Astrocyte (in vitro differentiated cells and primary cell): ENCODE measurements at regions not wholly inside any gene's neighbourhood (a gene's known extent, or its start where the extent isn't known, plus 50 kb on each side); places are given as distances from the start of the nearest gene placed in this dataset.
A peak's percentile ranks its signal among the peaks of the same experiment; 100 is the strongest.
"Not testable (repeated sequence)": the region's sequence is repeated elsewhere in the genome, so short reads cannot be mapped to it uniquely, and the experiment has no call there.

Experiments used
- DNase-seq: peaks from one replicate; pipeline ENCODE4 v3.0.0-alpha.2; 2010; ENCODE audit warnings: low read depth
- FAIRE-seq: peaks from 2 replicates; lab custom pipeline; 2011; peaks lifted over from hg19 to GRCh38; lab: Jason Lieb, UNC
- H2AFZ ChIP-seq: 2 replicates; pipeline ENCODE4 v1.6.0; 2012; ENCODE audit warnings: low read depth, low read length, inconsistent platforms
- H3K27ac ChIP-seq: 2 replicates; pipeline ENCODE4 v1.5.1; 2011; ENCODE audit warnings: low read depth, low read length, inconsistent platforms
- H3K27me3 ChIP-seq: 2 replicates; pipeline ENCODE4 v1.6.0; 2011; ENCODE audit warnings: low read length, inconsistent platforms; ENCODE audit not compliant: insufficient read depth
- H3K36me3 ChIP-seq: 2 replicates; pipeline ENCODE4 v1.5.1; 2011; ENCODE audit warnings: low read length, inconsistent platforms; ENCODE audit not compliant: insufficient read depth
- H3K4me1 ChIP-seq: 2 replicates; pipeline ENCODE4 v1.5.1; 2011; ENCODE audit warnings: low read length, inconsistent platforms; ENCODE audit not compliant: insufficient read depth
- H3K4me2 ChIP-seq: 2 replicates; pipeline ENCODE4 v1.6.0; 2012; ENCODE audit warnings: low read length, inconsistent platforms
- H3K4me3 ChIP-seq: 2 replicates; pipeline ENCODE4 v1.5.1; 2011; ENCODE audit warnings: low read depth, mild to moderate bottlenecking, low read length, inconsistent platforms; ENCODE audit not compliant: insufficient read depth
- H3K79me2 ChIP-seq: 2 replicates; pipeline ENCODE4 v1.6.0; 2012; ENCODE audit warnings: mild to moderate bottlenecking, low read length, inconsistent platforms; ENCODE audit not compliant: insufficient read depth
- H3K9ac ChIP-seq: 2 replicates; pipeline ENCODE4 v1.6.0; 2012; ENCODE audit warnings: mild to moderate bottlenecking, low read length, inconsistent platforms
- H3K9me3 ChIP-seq: 2 replicates; pipeline ENCODE4 v1.5.1; 2012; ENCODE audit warnings: low read depth, mild to moderate bottlenecking, low read length, inconsistent platforms; ENCODE audit not compliant: insufficient read depth
- H4K20me1 ChIP-seq: 2 replicates; pipeline ENCODE4 v1.6.0; 2012; ENCODE audit warnings: low read length, inconsistent platforms; ENCODE audit not compliant: insufficient read depth
- H3K27ac Mint-ChIP-seq: one replicate; pipeline ENCODE4 v1.8.0; 2021; ENCODE audit warnings: mild to moderate bottlenecking, mixed read lengths; ENCODE audit not compliant: unreplicated experiment
- H3K27me3 Mint-ChIP-seq: one replicate; pipeline ENCODE4 v1.8.0; 2021; ENCODE audit warnings: low read depth, mixed read lengths; ENCODE audit not compliant: unreplicated experiment
- H3K36me3 Mint-ChIP-seq: one replicate; pipeline ENCODE4 v1.8.0; 2021; ENCODE audit warnings: low read depth, mixed read lengths; ENCODE audit not compliant: unreplicated experiment
- H3K4me1 Mint-ChIP-seq: one replicate; pipeline ENCODE4 v1.8.0; 2021; ENCODE audit warnings: low read depth, mixed read lengths; ENCODE audit not compliant: unreplicated experiment
- H3K4me3 Mint-ChIP-seq: one replicate; pipeline ENCODE4 v1.8.0; 2021; ENCODE audit warnings: mild to moderate bottlenecking, moderate library complexity, mixed read lengths; ENCODE audit not compliant: unreplicated experiment
- H3K9me3 Mint-ChIP-seq: one replicate; pipeline ENCODE4 v1.8.0; 2021; ENCODE audit warnings: mild to moderate bottlenecking, mixed read lengths; ENCODE audit not compliant: unreplicated experiment
- EZH2 ChIP-seq: IDR thresholded peaks from 2 replicates; pipeline ENCODE4 v1.6.1; 2012; ENCODE audit warnings: mild to moderate bottlenecking, low read length, inconsistent platforms; ENCODE audit not compliant: insufficient read depth
- TF ChIP-seq, protein P1 (sequence below): IDR thresholded peaks from 2 replicates; pipeline ENCODE4 v1.5.1; 2011; ENCODE audit warnings: low read depth, mild to moderate bottlenecking, inconsistent platforms, low read length, moderate library complexity; ENCODE audit not compliant: insufficient read depth

DNA sequence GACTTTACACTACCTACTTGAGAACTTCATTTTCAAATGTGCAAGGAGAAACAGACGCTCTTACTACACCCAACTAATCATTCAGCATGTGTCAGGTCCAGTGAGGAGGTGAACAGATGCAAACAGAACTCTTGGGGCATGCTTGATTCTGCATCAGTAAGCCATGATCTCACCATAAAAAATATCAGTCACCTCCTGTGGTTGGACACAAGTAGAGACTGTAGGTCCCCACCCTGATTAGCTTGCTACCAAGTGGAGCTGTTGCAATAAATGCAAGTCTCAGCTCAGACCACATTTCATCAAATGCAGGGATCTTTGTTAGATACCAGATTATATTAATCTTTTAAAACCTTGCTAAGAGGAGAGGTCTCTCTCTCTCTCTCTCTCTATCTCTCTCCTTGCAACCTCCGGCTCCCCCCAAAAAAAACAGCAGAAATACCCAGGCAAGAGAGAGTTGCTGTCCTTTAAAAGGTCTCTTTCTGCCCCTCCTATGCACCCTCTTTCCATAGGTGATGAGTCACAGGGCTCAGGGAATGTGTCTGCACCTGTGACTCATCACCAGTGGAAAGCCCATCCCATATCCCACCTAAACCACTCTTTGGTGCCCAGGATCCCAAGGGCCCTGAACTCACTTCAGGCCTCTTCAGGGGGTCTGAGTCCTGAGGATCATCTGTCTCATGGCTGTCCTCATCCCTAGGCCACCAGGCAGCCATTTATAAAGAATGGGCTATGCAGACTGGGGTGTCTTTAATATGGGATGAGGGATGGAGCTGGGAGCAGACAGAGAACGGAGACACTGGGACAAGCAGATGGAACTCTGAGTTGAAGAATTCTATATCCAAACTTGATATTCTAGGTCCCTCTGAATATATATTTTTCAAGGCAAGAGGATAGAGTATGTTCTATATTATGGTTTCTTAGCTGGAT lies 154.5 kb downstream of the QRSL1 start:
- peak; percentile 28 for DNase-seq

DNA sequence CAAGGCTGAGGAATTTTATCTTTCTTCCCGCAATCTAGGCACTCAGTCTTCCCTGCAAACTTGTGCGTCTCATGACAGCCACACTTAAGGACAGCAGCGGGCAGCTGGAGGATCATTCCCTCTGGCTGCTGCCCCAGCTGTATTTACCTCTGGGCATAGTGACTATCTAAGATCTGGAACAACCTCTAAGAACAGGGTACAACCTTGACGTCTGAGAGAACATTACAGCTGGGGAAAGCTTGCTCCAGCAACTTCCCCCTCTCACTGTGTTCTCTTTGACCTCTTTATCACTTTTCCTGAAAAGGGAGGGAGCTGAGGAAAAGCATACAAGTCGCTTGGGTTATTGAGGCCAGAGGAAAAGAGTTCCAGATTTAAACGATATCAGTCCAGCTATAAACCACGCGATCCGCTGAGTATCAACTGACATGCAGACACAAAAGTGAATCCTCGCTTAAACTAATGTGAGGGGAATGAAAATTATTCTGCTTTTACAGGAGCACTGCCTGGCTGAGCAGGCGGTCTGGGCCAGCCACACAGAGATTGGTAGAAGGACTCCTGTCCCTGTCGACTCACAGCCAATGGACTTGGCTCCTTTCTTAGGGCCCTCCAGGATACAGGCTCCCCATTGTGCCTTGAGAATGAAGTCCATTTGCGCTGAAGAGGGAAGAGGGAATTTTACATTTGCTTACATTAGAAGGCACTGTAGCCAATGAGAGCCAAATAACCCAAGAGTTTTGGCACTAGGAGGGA lies 153.3 kb downstream of the QRSL1 start:
- DNase-seq (no peak), FAIRE-seq (no peak)
- no peaks in the 10 kb centered on the region for H3K4me1 ChIP-seq
- H3K36me3 Mint-ChIP-seq: no peaks in the 10 kb centered on the region
- no peak overlapping the region for H3K9ac ChIP-seq
- H3K4me3 ChIP-seq: no peak overlapping the region
- peaks cover 12% of the 10 kb centered on the region for H3K4me1 Mint-ChIP-seq
- no peak overlapping the region for H3K4me2 ChIP-seq
- peaks cover 6% of the 10 kb centered on the region for H3K9me3 ChIP-seq
- H4K20me1 ChIP-seq: no peaks in the 10 kb centered on the region
- H3K4me3 Mint-ChIP-seq: no peak overlapping the region
- TF ChIP-seq, protein P1, sequence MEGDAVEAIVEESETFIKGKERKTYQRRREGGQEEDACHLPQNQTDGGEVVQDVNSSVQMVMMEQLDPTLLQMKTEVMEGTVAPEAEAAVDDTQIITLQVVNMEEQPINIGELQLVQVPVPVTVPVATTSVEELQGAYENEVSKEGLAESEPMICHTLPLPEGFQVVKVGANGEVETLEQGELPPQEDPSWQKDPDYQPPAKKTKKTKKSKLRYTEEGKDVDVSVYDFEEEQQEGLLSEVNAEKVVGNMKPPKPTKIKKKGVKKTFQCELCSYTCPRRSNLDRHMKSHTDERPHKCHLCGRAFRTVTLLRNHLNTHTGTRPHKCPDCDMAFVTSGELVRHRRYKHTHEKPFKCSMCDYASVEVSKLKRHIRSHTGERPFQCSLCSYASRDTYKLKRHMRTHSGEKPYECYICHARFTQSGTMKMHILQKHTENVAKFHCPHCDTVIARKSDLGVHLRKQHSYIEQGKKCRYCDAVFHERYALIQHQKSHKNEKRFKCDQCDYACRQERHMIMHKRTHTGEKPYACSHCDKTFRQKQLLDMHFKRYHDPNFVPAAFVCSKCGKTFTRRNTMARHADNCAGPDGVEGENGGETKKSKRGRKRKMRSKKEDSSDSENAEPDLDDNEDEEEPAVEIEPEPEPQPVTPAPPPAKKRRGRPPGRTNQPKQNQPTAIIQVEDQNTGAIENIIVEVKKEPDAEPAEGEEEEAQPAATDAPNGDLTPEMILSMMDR: no peak
- TF ChIP-seq EZH2: no peak
- peaks cover 6% of the 10 kb centered on the region for H3K27me3 Mint-ChIP-seq
- H3K9me3 Mint-ChIP-seq: peaks cover 12% of the 10 kb centered on the region
- no peak overlapping the region for H3K27ac ChIP-seq
- H3K36me3 ChIP-seq: no peaks in the 10 kb centered on the region
- no peaks in the 10 kb centered on the region for H3K79me2 ChIP-seq
- H3K27ac Mint-ChIP-seq: no peak overlapping the region
- H3K27me3 ChIP-seq: no peaks in the 10 kb centered on the region
- H2AFZ ChIP-seq: no peak overlapping the region

More for the DNA sequence above, 154.5 kb downstream of the QRSL1 start:
- Histone ChIP-seq H3K4me2 (no peak overlapping the region), H2AFZ (no peak overlapping the region), H3K4me3 (no peak overlapping the region), H3K27ac (no peak overlapping the region), H3K9ac (no peak overlapping the region), H3K9me3 (peaks cover 2% of the 10 kb centered on the region), H3K4me1 (no peaks in the 10 kb centered on the region), H3K36me3 (no peaks in the 10 kb centered on the region), H4K20me1 (no peaks in the 10 kb centered on the region), H3K27me3 (no peaks in the 10 kb centered on the region), H3K79me2 (no peaks in the 10 kb centered on the region)
- Mint-ChIP-seq H3K36me3 (no peaks in the 10 kb centered on the region), H3K27ac (no peak overlapping the region), H3K27me3 (peaks cover 9% of the 10 kb centered on the region), H3K4me1 (peaks cover 12% of the 10 kb centered on the region), H3K9me3 (peaks cover 11% of the 10 kb centered on the region), H3K4me3 (no peak overlapping the region)
- TF ChIP-seq, protein P1: no peak
- TF ChIP-seq EZH2: no peak
- no peak for FAIRE-seq

DNA sequence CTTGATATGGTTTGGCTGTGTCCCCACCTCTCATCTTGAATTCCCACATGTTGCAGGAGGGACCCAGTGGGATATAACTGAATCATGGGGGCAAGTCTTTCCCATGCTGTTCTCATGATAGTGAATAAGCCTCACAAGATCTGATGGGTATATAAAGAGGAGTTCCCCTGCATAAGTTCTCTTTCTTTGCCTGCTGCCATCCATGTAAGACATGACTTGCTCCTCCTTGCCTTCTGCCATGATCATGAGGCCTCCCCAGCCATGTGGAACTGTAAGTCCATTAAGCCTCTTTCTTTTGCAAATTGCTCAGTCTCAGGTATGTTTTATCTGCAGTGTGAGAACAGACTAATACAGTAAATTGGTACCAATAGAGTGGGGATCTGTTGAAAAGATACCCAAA lies 150.2 kb downstream of the QRSL1 start:
- not testable (repeated sequence) for H3K27ac ChIP-seq, H3K4me2 ChIP-seq, H3K4me3 ChIP-seq, H4K20me1 ChIP-seq, H3K79me2 ChIP-seq, H3K9ac ChIP-seq, FAIRE-seq, H2AFZ ChIP-seq, H3K36me3 ChIP-seq, H3K27ac Mint-ChIP-seq, H3K27me3 Mint-ChIP-seq, H3K27me3 ChIP-seq, H3K36me3 Mint-ChIP-seq, H3K4me1 ChIP-seq, H3K4me3 Mint-ChIP-seq, H3K9me3 ChIP-seq, DNase-seq
- H3K9me3 Mint-ChIP-seq: peaks cover 12% of the 10 kb centered on the region
- peaks cover 12% of the 10 kb centered on the region for H3K4me1 Mint-ChIP-seq
